Renal cortical epithelial cell (primary cell): ENCODE measurements at regions not wholly inside any gene's neighbourhood (a gene's known extent, or its start where the extent isn't known, plus 50 kb on each side); places are given as distances from the start of the nearest gene placed in this dataset.

Experiments
- DNase-seq: peaks from one replicate; pipeline ENCODE4 v3.0.0-alpha.2; 2011; ENCODE audit warnings: low read depth

DNA sequence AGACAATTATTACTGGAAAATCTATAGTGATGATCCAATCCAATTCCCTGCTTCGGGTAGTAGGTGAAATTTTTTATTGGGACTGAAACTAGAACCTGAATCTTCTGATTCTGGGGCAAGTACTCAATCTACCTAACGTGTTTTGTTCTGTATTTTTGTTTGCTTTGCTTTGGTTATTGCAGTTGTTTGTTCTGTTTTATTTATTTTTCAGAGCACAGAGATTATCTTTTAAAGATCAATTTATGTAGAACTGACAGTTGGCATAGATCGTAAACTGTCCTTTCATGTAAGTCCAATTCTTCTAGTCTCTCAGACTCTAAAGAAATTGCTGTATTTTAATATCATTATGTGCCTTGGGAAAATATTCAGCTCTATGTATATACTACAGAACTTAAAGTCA lies 401.6 kb downstream of the ANXA1 start:
- no peak for DNase-seq

DNA sequence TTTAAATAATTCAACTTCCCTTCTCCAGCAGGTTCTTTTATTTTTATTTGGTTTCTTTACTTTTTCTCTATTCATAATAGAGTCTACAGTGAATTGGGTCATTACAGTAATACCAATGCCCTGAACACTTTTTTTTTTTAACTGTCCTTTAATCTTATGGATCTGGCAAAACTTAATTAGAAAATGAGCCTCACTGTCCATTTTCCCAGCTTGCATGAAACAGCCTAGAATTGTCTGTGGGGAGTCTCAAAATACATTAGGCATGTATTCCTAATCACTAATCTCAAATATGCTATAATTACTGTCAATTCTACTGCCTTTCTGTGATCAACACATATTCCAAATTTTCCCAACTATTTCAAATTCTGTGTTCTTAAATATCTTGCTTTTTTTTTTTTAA lies 406.8 kb downstream of the ANXA1 start:
- DNase-seq: no peak

DNA sequence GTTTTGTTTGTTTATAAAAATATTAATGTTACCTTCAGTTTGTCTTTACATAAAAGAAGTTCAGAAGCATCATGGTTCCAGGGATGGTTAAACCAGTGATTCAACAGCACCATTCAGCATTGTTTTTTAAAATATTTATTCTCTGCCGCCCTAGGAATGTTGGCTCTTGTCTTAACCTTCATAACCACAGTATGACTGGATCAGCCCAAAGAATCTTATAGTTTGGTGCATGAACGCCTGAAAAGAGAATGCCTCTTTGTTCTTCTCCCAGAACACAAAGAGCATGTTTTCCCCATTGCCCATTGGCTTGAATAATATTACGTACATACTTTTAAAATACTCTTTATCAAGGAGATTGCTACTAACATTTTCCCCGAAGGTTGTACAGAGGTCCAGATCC lies 413.4 kb downstream of the ANXA1 start:
- peak; percentile 16 for DNase-seq

DNA sequence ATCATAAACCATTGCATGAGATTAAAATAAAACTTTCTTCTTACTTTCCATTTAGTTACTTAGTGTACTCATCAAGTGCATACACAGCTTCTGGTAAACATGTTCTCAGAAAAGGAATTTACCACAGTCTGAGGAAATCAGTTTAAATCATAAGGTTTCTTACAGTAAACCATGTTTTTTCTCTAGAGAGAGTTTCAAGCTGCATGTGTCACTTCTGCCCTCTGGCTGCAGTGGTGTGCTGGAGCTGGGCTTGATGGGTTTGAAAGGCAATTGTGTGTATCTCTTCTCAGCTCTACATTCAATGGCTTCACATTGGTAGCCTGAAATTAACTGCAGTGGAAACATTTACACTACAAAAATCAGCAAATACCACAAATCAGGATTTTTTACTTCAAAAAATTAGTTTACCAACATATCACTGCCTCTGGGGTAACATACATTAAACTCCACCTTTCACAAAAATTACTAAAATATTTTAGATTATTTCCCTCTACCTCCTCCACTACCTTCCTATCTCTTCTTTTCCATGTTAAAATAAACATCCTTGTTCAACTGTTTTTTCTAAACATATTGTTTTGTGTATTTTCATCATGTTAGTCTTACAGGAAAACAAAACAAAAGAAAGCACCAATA lies 414.3 kb downstream of the ANXA1 start:
- DNase-seq: peak; percentile 59

DNA sequence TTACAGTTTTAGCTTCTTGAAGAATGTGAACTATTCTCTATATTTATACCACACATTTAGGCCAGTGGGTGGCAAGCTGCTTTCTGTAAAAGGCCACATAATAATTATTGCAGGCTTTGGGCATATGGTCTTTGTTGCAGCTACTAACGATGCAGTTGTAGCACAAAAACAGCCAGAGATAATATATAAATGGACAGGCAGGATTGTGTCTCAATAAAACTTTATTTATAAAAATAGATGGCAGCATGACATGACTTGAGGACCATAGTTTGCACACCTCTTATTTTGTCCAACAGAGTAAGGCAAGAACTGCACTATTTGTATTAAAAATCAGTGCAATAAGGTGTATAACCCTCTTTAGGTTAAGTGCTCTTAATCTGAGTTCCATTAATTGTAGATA lies 415.0 kb downstream of the ANXA1 start:
- DNase-seq: no peak

DNA sequence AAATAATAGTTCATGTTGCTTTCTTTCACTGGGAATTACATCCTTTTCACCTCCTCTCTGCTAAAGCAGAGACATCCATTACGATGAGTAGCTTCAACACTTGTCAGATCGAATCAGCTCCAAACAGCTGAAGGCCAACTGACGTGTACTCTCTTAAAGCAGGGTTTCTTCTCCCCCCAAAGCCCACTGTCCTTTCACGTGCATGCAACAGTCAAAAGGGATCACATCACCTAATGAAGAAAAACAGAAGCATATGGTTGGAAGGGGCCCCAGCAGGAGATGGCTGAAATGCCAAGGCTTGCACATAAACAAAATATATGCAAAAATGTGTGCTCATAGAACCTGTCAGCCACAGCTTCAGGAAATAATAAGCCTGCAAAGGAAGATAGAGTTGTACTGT lies 421.6 kb downstream of the ANXA1 start:
- DNase-seq: no peak

DNA sequence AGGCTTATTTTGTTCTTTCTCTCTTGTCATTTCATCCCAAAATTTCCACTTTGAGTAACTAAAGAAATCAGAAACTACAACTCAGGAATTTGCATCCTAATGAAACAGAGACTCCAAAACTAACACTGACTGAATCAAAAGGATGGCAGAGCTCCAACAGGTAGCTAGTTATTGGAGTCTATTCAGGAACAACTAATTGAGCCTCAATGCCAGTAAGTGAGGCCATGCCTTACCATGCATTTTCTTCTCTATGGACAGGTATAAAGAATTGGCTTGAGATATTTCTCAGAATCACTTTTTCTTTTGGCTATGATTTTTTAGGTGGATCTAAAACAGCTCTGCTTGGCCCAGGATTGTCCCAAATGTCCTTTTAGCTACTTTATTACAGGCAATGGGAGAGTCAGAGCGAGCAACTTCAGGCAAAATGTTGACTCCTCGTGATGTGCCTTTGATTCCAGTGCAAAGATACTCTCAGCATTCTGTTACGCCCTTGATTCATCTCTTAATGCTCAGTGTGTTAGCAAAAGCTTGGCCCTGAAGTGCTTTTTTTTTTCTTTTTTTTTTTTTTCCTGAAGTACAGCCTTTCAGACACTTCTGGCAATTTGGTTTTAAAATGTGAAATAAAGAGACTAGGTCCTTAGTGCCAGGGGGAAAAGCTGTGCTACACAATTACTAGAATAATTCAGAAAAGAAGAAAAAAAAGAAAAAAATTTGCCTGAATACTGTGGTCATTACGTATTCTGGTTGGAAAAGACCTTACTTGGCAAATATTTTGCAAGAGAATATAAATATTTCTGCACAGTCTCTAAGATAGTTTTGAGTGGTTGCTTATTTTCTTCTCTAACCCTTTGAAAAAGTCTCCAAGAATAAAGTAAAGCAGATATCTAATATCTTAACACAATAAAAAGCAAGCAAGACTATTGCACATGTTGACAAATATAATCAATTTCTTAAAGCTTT lies 423.7 kb downstream of the ANXA1 start:
- DNase-seq: no peak

DNA sequence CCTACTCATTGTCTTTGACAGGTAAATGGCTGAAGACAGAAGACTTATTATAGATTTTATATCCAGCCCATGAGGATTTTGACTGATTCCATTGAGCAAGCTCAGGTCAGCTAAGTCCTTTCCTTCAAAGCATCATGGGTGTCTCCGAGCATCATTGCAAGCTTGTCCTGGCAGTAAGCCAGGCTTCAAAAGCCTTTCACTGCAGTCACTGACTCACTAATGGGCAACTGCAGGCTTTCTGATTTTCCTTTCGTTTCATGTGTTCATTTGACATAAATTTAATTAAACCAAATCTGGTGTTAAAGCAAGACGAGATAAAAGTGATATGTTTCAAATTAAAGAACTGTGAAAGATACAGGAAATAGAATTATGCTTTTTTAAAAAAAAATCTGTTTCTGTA lies 426.2 kb downstream of the ANXA1 start:
- DNase-seq: peak; percentile 30

DNA sequence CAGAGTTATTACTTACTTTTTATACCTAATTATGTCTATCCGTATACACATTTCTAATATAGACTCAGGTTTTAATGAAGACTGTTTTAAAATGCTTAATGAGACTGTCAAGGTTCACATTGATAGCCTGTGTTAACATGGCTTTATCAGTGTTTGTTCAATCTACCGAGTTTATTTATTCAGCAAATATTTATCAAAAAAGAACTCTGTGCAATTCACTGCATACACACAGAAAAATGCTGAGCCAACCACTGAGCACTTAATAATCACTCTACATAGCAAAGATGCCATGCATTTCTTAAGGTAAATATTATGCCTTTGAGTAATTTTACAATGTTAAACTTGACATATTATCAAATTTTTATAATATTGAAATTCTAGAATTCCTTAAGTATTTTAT lies 428.2 kb downstream of the ANXA1 start:
- DNase-seq: no peak

DNA sequence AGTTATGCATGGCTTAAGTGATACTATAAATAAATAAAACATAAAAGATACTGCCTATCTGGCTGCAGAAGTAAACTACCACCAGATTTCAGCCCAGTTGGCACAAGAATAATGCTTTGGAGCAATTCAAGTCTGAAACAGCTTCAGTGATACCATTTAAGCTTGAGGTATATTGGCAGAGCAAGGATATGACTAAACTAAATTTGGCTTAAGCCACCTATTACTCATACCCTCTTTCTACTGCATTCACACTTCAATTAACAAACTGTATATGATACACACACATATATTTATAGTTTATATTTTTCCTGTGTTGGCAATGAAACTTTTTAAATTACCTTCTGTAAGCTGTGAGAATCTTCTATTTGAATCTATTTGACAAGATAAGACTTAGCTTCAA lies 431.9 kb downstream of the ANXA1 start:
- DNase-seq: peak; percentile 17

DNA sequence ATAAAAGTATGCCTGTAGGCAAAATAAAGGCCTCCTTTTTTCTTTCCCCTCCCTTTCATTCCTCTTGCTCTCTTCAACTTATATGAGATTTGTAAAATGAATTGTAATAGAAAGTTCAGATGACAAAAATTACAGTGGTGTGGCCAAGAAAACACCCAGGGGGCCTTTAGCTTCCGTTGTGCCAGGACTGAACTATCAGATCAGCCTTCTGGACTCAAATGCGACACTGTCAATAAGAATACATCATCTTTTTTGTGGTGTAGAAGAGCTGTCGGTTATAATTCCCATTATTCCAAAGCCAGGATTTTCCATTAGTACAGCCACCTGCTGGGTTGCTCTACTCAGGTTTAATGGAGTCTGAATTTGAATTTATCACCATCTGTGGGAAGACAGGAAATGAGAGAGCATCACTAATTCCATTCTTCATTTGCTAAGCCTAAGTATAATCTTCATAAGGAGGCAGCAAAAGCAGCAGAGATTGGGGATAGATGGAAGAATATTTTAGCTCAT lies 443.4 kb downstream of the ANXA1 start:
- DNase-seq: no peak

DNA sequence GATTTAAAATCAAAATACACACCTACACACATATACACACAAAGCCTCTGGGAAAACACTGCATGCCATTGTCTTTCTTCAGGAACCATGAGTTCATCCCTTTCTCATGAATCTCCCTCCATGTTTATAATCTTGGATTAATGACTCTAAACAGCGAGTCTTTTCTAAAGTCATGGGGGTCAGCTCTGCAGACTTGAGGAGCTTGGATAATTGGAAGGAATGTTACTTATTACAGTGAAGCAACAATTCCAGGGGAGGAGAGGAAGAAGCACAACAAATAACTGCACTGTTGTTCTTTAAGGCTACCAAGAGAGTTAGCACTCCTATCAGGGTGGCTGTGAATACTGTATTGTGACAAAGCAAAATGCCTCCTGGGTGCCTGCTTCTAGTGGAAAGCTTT lies 444.7 kb downstream of the ANXA1 start:
- no peak for DNase-seq

DNA sequence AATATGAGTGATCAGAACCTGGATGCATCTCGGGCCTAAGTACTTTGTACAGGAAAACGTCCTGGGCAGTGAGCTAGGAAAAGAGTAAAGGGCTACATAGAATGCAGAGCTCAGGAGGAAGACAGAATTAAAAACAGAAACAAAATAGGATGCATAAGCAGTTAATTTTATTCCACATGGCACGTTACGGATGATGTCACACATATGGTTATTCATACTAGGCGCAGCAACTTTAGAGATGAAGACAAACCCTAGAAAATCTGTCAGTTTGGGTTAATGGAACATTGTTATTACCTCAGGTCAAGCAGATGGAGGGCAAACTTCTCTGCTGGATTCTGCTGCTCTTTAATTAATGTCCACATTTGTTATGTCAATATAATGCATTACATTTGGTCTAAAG lies 445.4 kb downstream of the ANXA1 start:
- DNase-seq: no peak

DNA sequence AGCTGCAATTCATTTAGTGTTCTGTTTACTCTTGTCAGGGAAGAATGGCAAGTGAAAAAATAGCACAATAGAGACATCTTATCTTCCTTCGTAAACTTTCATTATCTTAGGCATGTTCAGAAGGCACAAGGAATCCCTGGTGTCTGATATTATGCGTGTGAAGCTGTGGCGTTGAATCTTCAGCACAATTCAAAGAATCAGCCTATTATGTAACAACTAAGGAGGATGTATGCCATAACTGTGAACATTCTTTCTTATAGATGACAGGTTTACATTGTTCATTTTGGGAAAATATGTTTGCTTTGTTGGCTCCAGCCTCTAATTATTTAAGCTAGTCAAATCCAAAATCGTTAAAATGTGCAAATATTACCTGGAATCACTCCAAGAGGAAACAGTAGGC lies 446.1 kb downstream of the ANXA1 start:
- no peak for DNase-seq

DNA sequence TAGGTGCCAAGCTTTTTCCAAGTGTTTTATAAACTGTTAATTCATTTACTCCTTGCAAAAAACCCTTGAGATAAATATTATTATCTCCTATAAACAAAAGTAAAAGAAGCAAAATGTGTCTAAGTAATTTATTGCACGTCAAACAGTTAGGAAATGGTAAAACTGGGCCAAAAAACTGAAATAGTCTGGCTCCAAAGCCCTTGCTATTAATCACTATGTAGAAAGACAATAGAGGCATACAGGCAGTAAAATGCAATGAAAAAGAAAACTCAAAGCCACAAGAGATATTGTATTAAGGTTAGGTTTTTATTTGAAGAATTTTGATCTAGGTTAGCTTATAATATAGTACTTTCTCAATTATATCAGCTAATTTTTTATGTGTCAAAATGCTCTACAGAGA lies 457.7 kb downstream of the ANXA1 start:
- DNase-seq: no peak

DNA sequence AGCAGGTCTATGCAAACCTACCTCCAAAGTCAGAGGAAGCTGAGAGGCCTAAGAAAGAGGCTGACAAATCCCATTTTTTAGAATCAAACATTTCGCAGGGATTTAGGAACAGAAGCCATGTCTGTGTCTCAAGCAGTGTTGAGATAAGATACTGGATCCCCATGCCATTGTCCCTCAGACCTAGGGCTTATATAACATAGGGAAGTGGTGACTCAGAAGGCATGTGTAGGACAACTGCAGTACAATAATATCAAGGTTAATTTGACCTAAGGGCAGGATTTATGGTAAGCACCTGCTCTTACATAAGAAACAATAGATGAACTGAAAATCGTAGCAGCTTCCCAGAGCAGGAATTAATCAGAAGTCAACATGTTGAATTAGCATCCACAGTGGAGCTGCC lies 459.4 kb downstream of the ANXA1 start:
- DNase-seq: no peak

DNA sequence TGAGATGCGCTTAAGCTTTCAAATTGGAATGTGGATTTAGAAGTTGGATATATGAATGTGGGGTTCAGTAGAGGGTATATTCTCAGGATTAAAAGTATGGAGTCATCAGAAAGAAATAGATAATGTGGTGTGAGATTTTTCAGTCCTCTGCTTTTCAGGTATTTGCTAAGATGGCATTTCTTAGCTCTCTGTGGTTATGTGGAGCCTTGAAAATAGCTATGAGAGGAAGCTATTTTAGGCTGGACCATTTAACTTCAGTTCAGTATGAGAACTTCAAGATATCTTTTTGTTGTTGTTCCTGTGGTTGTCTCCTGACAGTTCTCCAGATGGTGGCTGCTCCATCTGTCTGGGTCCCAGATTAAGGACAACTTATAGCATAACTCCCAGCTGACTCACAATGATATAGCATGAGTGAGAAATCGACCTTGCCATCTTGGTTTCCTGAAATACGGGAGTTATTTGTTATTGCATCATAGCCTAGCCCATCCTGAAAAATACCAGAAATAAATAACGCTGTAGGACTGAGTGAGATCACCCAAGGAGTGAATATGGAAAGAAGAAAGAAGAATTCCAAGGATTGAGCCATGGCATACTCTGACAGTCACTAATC lies 461.5 kb downstream of the ANXA1 start:
- no peak for DNase-seq

DNA sequence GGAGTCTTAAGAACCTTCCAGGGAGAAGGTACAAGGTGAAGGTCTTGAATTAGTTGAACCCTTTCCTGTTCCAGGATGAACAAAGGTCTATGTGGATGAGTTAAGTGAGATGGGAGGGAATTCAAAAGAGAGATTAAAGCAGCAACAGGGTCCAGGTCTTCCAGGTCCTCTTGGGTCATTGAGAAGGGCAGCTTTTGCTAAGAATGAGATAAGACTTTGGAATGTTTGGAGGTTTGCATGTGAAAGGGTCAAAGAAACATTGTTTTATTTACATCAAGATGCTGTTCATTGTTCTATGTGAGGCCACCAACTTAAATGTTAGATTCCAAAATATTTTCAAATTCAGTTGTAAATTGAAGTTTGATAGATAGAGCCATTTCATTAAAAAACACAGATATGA lies 463.9 kb downstream of the ANXA1 start:
- no peak for DNase-seq

DNA sequence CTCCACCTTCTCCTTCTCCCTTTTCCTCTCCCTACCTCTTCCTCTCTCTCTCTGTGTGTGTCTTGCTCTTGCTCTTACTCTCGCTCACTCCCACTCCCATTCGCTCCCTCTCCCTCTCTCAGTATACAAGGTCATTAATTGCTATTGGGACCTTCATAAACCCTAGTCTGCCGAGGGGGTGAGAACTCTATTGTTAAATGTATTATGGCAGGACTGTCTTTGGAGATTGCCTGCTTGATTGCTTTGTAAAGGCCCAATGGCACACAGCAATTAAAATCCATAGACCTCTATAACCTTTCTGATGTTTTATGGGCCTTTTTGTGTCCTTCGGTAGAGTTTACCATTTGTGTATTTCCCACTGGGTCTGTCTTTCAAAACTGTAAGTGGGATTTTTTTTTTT lies 465.9 kb downstream of the ANXA1 start:
- DNase-seq: no peak

DNA sequence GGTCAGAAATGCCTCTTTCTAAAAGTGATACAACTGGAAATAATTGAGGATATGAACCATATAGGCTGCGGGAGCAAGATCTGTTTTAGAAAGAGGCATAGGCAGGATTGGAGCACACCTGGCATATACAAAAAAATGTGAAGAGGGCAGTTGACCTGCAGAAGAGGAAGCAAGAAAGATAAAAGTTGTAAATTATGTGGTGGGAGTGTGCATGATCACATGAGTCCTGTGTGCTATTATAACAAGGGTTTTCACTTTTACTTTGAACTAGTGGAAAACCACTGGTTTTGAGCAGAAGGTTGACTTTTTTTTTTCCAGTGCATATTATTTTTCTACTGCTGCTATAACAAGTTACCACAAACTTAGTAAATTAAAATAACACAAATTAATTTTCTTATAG lies 489.3 kb downstream of the ANXA1 start:
- DNase-seq: no peak

DNA sequence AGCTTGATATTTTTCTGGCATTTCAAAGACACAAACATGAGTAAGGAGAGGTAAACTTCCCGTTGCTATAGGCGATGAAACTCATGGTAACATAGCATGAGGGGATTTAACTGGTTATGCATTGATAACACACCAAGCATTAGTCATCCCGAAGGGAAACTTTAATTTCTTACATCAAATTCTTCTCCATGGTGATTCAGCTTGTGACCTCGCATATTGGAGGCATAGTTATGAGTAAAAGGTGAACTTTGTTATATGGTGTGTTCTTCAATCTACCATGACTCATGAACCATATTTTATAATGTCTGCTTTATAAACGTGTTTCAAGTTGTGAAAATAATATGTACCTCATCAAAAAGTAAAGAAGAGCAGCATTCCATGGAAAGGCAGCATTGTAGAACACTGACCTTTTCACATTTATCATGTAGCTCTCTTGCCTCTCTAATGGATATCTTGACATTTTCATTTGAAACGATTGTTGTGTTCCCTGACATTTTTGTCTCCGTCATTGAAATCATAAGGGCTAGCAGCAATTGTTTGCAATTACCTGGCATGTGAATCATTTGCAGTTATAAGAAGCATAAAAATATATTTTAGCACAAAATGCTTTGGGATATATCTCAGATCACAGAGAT lies 491.8 kb downstream of the ANXA1 start:
- peak; percentile 65 for DNase-seq

DNA sequence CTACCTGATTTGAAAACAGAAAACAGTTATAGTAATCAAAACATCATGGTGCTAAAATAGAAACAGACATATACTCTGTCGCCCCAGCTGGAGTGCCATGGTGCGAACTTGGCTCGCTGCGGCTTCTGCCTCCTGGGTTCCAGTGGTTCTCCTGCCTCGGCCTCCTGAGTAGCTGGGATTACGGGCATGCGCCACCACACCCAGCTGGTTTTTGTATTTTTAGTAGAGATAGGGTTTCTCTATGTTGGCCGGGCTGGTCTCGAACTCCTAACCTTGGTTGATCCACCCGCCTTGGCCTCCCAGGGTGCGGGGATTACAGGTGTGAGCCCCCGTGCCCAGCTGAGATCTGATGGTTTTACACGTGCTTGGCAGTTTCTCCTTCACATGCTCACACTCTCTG lies 495.9 kb downstream of the ANXA1 start:
- DNase-seq: no peak
